Gastrocnemius medialis (tissue), 4 donors: ENCODE measurements at regions not wholly inside any gene's neighbourhood (a gene's known extent, or its start where the extent isn't known, plus 50 kb on each side); places are given as distances from the start of the nearest gene placed in this dataset.
"Not testable (repeated sequence)": the region's sequence is repeated elsewhere in the genome, so short reads cannot be mapped to it uniquely, and the experiment has no call there.

ENCODE experiments used
- ATAC-seq, 2 donors: fragments of 150-250 bp; one replicate each; pipeline ENCODE4 v1.9.1; 2016
- DNase-seq, 2 donors: peaks; one replicate each; pipeline ENCODE4 v3.0.0-alpha.2; 2019
- H3K27ac ChIP-seq, 4 donors: fragments of 200-600 bp; sonication (generic); 1 replicate in 1 of 4; 2 replicates in 3 of 4; pipeline ENCODE4 v1.5.1; 2016 to 2018; ENCODE audit warnings: mild to moderate bottlenecking in 2 of 4, moderate library complexity in 1 of 4
- H3K27me3 ChIP-seq, 3 donors: fragments of 200-600 bp; sonication (generic) in 2 of 3; 1 replicate in 1 of 3; 2 replicates in 2 of 3; pipeline versions ENCODE4 v1.5.1 to v1.6.0; 2016 to 2019; ENCODE audit warnings: mild to moderate bottlenecking in 1 of 3, moderate library complexity in 1 of 3
- H3K36me3 ChIP-seq, 2 donors: fragments of 200-600 bp; sonication (generic) in 1 of 2; one replicate each; pipeline ENCODE4 v1.5.1; 2017 to 2018
- H3K4me1 ChIP-seq, 2 donors: fragments of 200-600 bp; sonication (generic) in 1 of 2; one replicate each; pipeline ENCODE4 v1.5.1; 2016 to 2017; ENCODE audit warnings: mild to moderate bottlenecking in 2 of 2
- H3K4me3 ChIP-seq, 4 donors: fragments of 200-600 bp; sonication (generic) in 3 of 4; 1 replicate in 1 of 4; 2 replicates in 3 of 4; pipeline ENCODE4 v1.5.1; 2016 to 2019; ENCODE audit warnings: mild to moderate bottlenecking in 2 of 4
- H3K9me3 ChIP-seq, 3 donors: fragments of 200-600 bp; sonication (generic) in 2 of 3; 1 replicate in 1 of 3; 2 replicates in 2 of 3; pipeline ENCODE4 v1.5.1; 2016 to 2019
- CTCF ChIP-seq, 5 experiments: fragments of 450-650 bp in 3 of 5; fragments of 200-600 bp in 2 of 5; sonication (generic) in 2 of 5; IDR thresholded peaks in 4 of 5; conservative IDR thresholded peaks in 1 of 5; 1 replicate in 4 of 5; 2 replicates in 1 of 5; pipeline ENCODE4 v1.5.1; 2016 to 2019; ENCODE audit warnings: antibody characterized with exemption in 5 of 5, mild to moderate bottlenecking in 3 of 5, moderate library complexity in 3 of 5
- POLR2A ChIP-seq, 2 donors: fragments of 450-650 bp; IDR thresholded peaks; one replicate each; pipeline ENCODE4 v1.6.1; 2017; ENCODE audit warnings: antibody characterized with exemption in 2 of 2, mild to moderate bottlenecking in 2 of 2, moderate library complexity in 2 of 2
- in situ Hi-C, 4 donors: fragments of 200-750 bp; cut with MboI; loops; one replicate each; pipeline versions ENCODE4 v1.15.0 to v1.8.0; 2017; ENCODE audit warnings: low sequenced_read_pairs in 4 of 4
- intact Hi-C: fragments of 100-400 bp; cut with DNase I; formaldehyde crosslinking; loops from one replicate; pipeline ENCODE4 v1.15.1; 2023; ENCODE audit warnings: low total_unique reads

GRCh38 chr3:95522449-95522848, 1291.9 kb upstream of the EPHA6 start:
- TF ChIP-seq POLR2A (IDR thresholded peaks at IDR 0.05): no peak
- DNase-seq (no peak), ATAC-seq (no peak)
- H3K27me3 ChIP-seq: no peaks in the 10 kb centered on the region
- in situ Hi-C loops: no loop called here
- H3K27ac ChIP-seq: no peak overlapping the region
- no peaks in the 10 kb centered on the region for H3K9me3 ChIP-seq
- no peaks in the 10 kb centered on the region for H3K4me1 ChIP-seq
- intact Hi-C loops: no loop called here
- no peaks in the 10 kb centered on the region for H3K36me3 ChIP-seq
- H3K4me3 ChIP-seq: no peak overlapping the region

- H3K27me3 ChIP-seq: no peaks in the 10 kb centered on the region
- H3K4me3 ChIP-seq: no peak overlapping the region
- H3K36me3 ChIP-seq: no peaks in the 10 kb centered on the region
- intact Hi-C loops: no loop called here
- no peak for ATAC-seq
- no peak for TF ChIP-seq POLR2A (IDR thresholded peaks at IDR 0.05)
- TF ChIP-seq CTCF (IDR thresholded peaks at IDR 0.05 in 4 of 5, conservative IDR thresholded peaks at IDR 0.05 in 1 of 5): no peak
- in situ Hi-C loops: no loop called here
- H3K9me3 ChIP-seq: no peaks in the 10 kb centered on the region
- no peaks in the 10 kb centered on the region for H3K4me1 ChIP-seq
- no peak for DNase-seq
- H3K27ac ChIP-seq: no peak overlapping the region
Measured at GRCh38 chr3:95539950-95540483, 1274.4 kb upstream of the EPHA6 start.

DNA sequence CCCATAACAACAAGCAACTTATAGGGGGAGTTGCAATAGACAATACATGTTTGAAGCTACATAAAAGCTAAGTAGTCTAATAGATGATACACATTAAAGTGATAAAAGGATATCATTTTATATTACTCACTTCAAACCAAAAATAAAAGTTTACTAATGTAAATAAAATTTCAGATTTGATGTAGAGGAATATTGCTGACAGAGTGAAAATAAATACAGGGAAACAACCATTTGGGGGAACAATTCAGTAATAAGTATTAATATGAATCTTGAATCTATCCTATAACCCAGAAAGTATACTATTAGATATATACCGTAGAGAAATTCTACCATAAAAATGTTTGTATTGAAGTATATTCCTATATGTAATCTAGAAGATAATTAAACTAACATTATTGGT, 1248.9 kb upstream of the EPHA6 start:
- Histone ChIP-seq H3K9me3 (no peaks in the 10 kb centered on the region), H3K36me3 (no peaks in the 10 kb centered on the region), H3K27me3 (no peaks in the 10 kb centered on the region), H3K4me1 (no peaks in the 10 kb centered on the region), H3K27ac (no peak overlapping the region), H3K4me3 (no peak overlapping the region)
- ATAC-seq (no peak), DNase-seq (no peak)
- TF ChIP-seq CTCF (IDR thresholded peaks at IDR 0.05 in 4 of 5, conservative IDR thresholded peaks at IDR 0.05 in 1 of 5) (no peak), POLR2A (IDR thresholded peaks at IDR 0.05) (no peak)
- in situ Hi-C loops (no loop called here), intact Hi-C loops (no loop called here)

GRCh38 chr3:95567346-95567745, 1247.0 kb upstream of the EPHA6 start:
- no peaks in the 10 kb centered on the region for H3K36me3 ChIP-seq
- no peak overlapping the region for H3K4me3 ChIP-seq
- ATAC-seq: no peak
- no peaks in the 10 kb centered on the region for H3K9me3 ChIP-seq
- intact Hi-C loops (no loop called here), in situ Hi-C loops (no loop called here)
- no peaks in the 10 kb centered on the region for H3K4me1 ChIP-seq
- no peaks in the 10 kb centered on the region for H3K27me3 ChIP-seq
- no peak for TF ChIP-seq CTCF (IDR thresholded peaks at IDR 0.05 in 4 of 5, conservative IDR thresholded peaks at IDR 0.05 in 1 of 5)
- TF ChIP-seq POLR2A (IDR thresholded peaks at IDR 0.05): no peak
- no peak overlapping the region for H3K27ac ChIP-seq
- DNase-seq: no peak

DNA sequence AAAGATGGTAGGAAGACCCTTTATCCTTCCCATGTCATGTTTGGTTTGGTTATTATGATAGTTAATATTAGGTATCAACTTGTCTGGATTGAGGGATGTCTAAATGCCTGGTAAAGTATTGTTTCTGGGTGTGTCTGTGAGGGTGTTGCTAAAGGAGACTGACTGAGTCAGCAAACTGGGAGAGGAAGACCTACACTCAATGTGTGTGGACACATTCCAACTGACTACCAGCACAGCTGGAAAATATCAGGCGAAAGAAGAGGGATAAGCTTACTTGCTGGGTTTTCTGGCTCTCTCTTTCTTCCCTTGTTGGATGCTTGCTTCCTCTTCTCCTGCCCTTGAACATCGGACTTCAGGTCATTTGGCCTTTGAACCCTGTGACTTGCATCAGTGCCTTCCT, 1227.6 kb upstream of the EPHA6 start:
- ATAC-seq: no peak
- in situ Hi-C loops (no loop called here), intact Hi-C loops (no loop called here)
- DNase-seq: no peak
- Histone ChIP-seq H3K27ac (no peak overlapping the region), H3K27me3 (no peaks in the 10 kb centered on the region), H3K36me3 (no peaks in the 10 kb centered on the region), H3K4me1 (no peaks in the 10 kb centered on the region), H3K4me3 (no peak overlapping the region), H3K9me3 (no peaks in the 10 kb centered on the region)
- TF ChIP-seq CTCF (IDR thresholded peaks at IDR 0.05 in 4 of 5, conservative IDR thresholded peaks at IDR 0.05 in 1 of 5) (no peak), POLR2A (IDR thresholded peaks at IDR 0.05) (no peak)

DNA sequence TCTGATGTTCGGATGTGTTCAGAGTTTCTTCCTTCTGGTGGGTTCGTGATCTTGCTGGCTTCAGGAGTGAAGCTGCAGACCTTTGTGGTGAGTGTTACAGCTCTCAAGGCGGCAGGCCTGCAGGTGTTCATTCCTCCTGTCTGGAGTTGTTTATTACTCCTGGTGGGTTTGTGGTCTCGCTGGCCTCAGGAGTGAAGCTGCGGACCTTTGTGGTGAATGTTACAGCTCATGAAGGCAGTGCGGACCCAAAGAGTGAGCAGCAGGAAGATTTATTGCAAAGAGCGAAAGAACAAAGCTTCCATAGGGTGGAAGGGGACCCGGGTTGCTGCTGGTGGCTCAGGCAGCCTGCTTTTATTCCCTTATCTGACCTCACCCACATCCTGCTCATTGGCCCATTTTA, 1226.8 kb upstream of the EPHA6 start:
- H3K4me3 ChIP-seq, DNase-seq, intact Hi-C loops, H3K4me1 ChIP-seq, H3K36me3 ChIP-seq, ATAC-seq, H3K9me3 ChIP-seq, H3K27ac ChIP-seq, in situ Hi-C loops, H3K27me3 ChIP-seq: not testable (repeated sequence)
